Right lobe of liver (tissue), 6 donors: ENCODE measurements at regions not wholly inside any gene's neighbourhood (a gene's known extent, or its start where the extent isn't known, plus 50 kb on each side); places are given as distances from the start of the nearest gene placed in this dataset.
A peak's percentile ranks its signal among the peaks of the same experiment; 100 is the strongest.
"Not testable (repeated sequence)": the region's sequence is repeated elsewhere in the genome, so short reads cannot be mapped to it uniquely, and the experiment has no call there.

ENCODE experiments used
- ATAC-seq, 4 donors: fragments of 200-7000 bp; cut with Tn5 transposase; one replicate each; pipeline ENCODE4 v1.9.1; 2020; ENCODE audit warnings: mild to moderate bottlenecking in 4 of 4, moderate library complexity in 4 of 4
- DNase-seq, 3 donors: peaks; one replicate each; pipeline ENCODE4 v3.0.0-alpha.2; 2020
- H3K27ac ChIP-seq, 3 donors: fragments of 200-600 bp; one replicate each; pipeline ENCODE4 v1.8.0; 2022
- H3K27me3 ChIP-seq, 2 donors: fragments of 200-600 bp; one replicate each; pipeline ENCODE4 v1.8.0; 2022
- H3K36me3 ChIP-seq, 4 donors: fragments of 200-600 bp; sonication (generic) in 1 of 4; one replicate each; pipeline versions ENCODE4 v1.5.1 to v1.8.0; 2017 to 2022; ENCODE audit warnings: control low read depth in 1 of 4
- H3K4me1 ChIP-seq, 4 donors: fragments of 200-600 bp; sonication (generic) in 1 of 4; one replicate each; pipeline versions ENCODE4 v1.5.1 to v1.8.0; 2017 to 2022; ENCODE audit warnings: control low read depth in 1 of 4
- H3K4me3 ChIP-seq, 3 donors: fragments of 200-600 bp; one replicate each; pipeline ENCODE4 v1.8.0; 2022
- H3K9me3 ChIP-seq, 4 donors: fragments of 200-600 bp; sonication (generic) in 1 of 4; one replicate each; pipeline versions ENCODE4 v1.5.1 to v1.8.0; 2017 to 2022; ENCODE audit warnings: control low read depth in 1 of 4
- CTCF ChIP-seq, 4 donors: fragments of 200-600 bp in 3 of 4; fragments of 450-650 bp in 1 of 4; IDR thresholded peaks; one replicate each; pipeline versions ENCODE4 v1.5.1 to v1.8.0; 2016 to 2022; ENCODE audit warnings: antibody characterized with exemption in 4 of 4, mild to moderate bottlenecking in 2 of 4
- POLR2A ChIP-seq: fragments of 450-650 bp; IDR thresholded peaks from one replicate; pipeline ENCODE4 v1.6.1; 2017; ENCODE audit warnings: antibody characterized with exemption, mild to moderate bottlenecking
- WGBS: methylation state at CpG from one replicate; pipeline ENCODE4 v1.1.6; 2018; ENCODE audit warnings: low coverage, low lambda C conversion rate; ENCODE audit not compliant: insufficient coverage; ENCODE audit errors: missing lambda C conversion rate; 5-methylcytosine and 5-hydroxymethylcytosine counted together
- intact Hi-C, 2 donors: fragments of 100-400 bp; cut with DNase I; formaldehyde crosslinking; loops; one replicate each; pipeline versions ENCODE4 v1.11.2 to v1.14.1; 2022
- donor health status: DM: no; HTN: yes; CAD: no.
- donor health status: DM: no; HTN: no; CAD: no.
- donor health status: DM: no; HTN: no; CAD: no.
- donor health status: DM: no; HTN: yes; CAD: no.
- donor health status: DM: no; HTN: yes; CAD: no.

- peak; percentile 93 to 96 (median 94) for ATAC-seq
- intact Hi-C loops: no loop called here
- 25% methylated on average over 3 of the region's 3 CpGs for WGBS
- TF ChIP-seq POLR2A: no peak
- H3K4me3 ChIP-seq: no peak overlapping the region
- H3K27me3 ChIP-seq: no peaks in the 10 kb centered on the region
- no peaks in the 10 kb centered on the region for H3K36me3 ChIP-seq
- peaks cover 0 to 18% (median 7%) of the 10 kb centered on the region in 4 donors for H3K4me1 ChIP-seq
- no peak overlapping the region for H3K27ac ChIP-seq
- H3K9me3 ChIP-seq: no peaks in the 10 kb centered on the region
- no peak for DNase-seq
Observed at GRCh38 chr4:117702353-117702752, 331.9 kb upstream of the NDST3 start.

GRCh38 chr4:117704721-117705120 lies 329.6 kb upstream of the NDST3 start:
- Histone ChIP-seq H3K4me3 (no peak overlapping the region), H3K27me3 (no peaks in the 10 kb centered on the region), H3K36me3 (no peaks in the 10 kb centered on the region), H3K27ac (no peak overlapping the region), H3K9me3 (no peaks in the 10 kb centered on the region), H3K4me1 (peaks cover 0 to 18% (median 7%) of the 10 kb centered on the region in 4 donors)
- intact Hi-C loops: no loop called here
- TF ChIP-seq CTCF (IDR thresholded peaks at IDR 0.05): no peak
- TF ChIP-seq POLR2A: no peak
- WGBS: 69% methylated on average over 2 of the region's 2 CpGs
- DNase-seq: no peak
- ATAC-seq: no peak

DNA sequence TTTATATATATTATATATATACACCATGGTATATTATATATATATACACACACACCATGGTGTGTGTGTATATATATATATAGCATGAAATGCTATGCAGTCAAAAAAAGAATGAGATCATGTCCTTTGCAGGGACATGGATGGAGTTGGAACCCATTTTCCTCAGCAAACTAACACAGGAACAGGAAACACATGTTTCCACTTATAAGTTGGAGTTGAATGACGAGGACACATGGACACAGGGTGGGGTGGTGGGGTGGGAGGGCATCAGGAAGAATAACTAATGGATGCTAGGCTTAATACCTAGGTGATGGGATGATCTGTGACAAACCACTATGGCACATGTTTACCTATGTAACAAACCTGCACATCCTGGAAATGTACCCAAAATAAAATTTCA lies 293.6 kb upstream of the NDST3 start:
- no peaks in the 10 kb centered on the region for H3K36me3 ChIP-seq
- no peak overlapping the region for H3K4me3 ChIP-seq
- H3K4me1 ChIP-seq: no peaks in the 10 kb centered on the region
- intact Hi-C loops: no loop called here
- DNase-seq (no peak), ATAC-seq (no peak)
- no peak overlapping the region for H3K27ac ChIP-seq
- WGBS: 46% methylated on average over 1 of the region's 1 CpG
- TF ChIP-seq CTCF (IDR thresholded peaks at IDR 0.05) (no peak), POLR2A (no peak)
- no peaks in the 10 kb centered on the region for H3K27me3 ChIP-seq
- H3K9me3 ChIP-seq: no peaks in the 10 kb centered on the region

DNA sequence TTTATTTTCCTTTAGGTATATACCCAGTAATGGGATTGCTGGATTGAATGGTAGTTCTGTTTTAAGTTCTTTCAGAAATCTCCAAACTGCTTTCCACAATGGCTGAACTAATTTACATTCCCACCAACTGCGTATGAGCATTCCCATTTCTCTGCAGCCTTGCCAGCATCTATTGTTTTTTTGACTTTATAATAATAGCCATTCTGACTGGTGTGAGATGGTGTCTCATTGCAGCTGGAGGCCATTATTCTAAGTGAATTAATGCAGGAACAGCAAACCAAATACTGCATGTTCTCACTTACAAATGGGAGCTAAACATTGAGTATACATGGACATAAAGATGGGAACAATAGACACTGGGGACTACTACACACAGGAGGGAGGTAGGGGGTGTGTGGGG lies 288.9 kb upstream of the NDST3 start:
- H3K9me3 ChIP-seq, H3K4me3 ChIP-seq, DNase-seq, H3K36me3 ChIP-seq, intact Hi-C loops, H3K27ac ChIP-seq, H3K27me3 ChIP-seq, ATAC-seq, H3K4me1 ChIP-seq: not testable (repeated sequence)
- WGBS: 89% methylated on average over 1 of the region's 1 CpG

DNA sequence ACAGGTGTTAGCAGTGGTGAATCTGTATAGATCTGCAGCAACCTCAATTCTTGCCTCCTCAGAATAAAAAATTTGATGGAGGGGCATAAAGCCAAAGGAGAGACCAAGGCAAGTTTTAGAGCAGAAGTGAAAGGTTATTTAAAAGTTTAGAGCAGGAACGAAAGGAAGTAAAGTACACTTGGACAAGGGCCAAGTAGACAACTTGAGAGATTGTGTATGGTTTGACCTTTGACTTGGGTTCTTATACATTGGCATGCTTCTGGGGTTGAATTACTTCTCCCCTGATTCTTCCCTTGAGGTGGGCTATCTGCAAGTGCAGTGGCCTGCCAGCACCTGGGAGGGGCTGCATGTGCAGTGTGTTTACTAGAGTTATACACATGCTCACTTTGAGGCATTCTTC lies 278.8 kb upstream of the NDST3 start:
- 47% methylated on average over 1 of the region's 1 CpG for WGBS
- Histone ChIP-seq H3K36me3 (no peaks in the 10 kb centered on the region), H3K27ac (no peak overlapping the region), H3K9me3 (no peaks in the 10 kb centered on the region), H3K4me1 (no peaks in the 10 kb centered on the region), H3K27me3 (no peaks in the 10 kb centered on the region), H3K4me3 (no peak overlapping the region)
- ATAC-seq (no peak), DNase-seq (no peak)
- intact Hi-C loops: no loop called here
- no peak for TF ChIP-seq POLR2A
- no peak for TF ChIP-seq CTCF (IDR thresholded peaks at IDR 0.05)

DNA sequence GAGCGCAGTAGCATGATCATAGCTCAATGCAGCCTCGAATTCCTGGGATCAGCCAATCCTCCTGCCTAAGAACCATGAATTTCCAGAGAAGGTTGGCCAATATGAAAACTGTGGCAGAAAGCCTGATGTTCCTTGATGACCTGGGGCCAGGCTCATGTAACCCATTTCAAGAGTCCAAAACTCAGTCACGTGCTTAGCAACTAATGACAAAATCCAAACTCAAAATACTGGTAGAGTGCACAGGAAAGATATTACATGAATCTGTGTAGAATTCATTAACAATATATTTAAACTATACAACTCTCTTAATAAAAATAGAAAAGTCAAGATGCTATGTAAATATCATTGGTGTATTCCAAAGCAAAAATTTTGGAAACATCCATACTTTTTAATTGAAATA lies 265.7 kb upstream of the NDST3 start:
- WGBS: 61% methylated on average over 3 of the region's 3 CpGs
- Histone ChIP-seq H3K9me3 (no peaks in the 10 kb centered on the region), H3K36me3 (no peaks in the 10 kb centered on the region), H3K27ac (no peak overlapping the region), H3K4me1 (no peaks in the 10 kb centered on the region), H3K4me3 (no peak overlapping the region), H3K27me3 (no peaks in the 10 kb centered on the region)
- no peak for TF ChIP-seq POLR2A
- intact Hi-C loops: no loop called here
- DNase-seq: no peak
- ATAC-seq: peak in 1 of 4 donors; percentile 12
